ENCODE measurements at regions not wholly inside any gene's neighbourhood (a gene's known extent, or its start where the extent isn't known, plus 50 kb on each side); places are given as distances from the start of the nearest gene placed in this dataset.

GRCh38 chr7:136133551-136133950 lies 156.4 kb upstream of the MTPN start:
- H3K9me3 Mint-ChIP-seq, result no peaks in the 10 kb centered on the region
- DNase-seq, result no peak
- no peak for TF ChIP-seq CTCF (IDR thresholded peaks at IDR 0.05)
- H3K4me1 Mint-ChIP-seq (ENCODE audit: low read depth), result peaks cover 19% of the 10 kb centered on the region; the same call in 1 of the 2 replicates
- H3K36me3 Mint-ChIP-seq (ENCODE audit: low read depth), result no peaks in the 10 kb centered on the region
- no peak overlapping the region for H3K4me3 Mint-ChIP-seq
- H3K27me3 Mint-ChIP-seq (ENCODE audit: insufficient read depth), result peaks cover 3% of the 10 kb centered on the region
- no peak overlapping the region for H3K27ac Mint-ChIP-seq

DNA sequence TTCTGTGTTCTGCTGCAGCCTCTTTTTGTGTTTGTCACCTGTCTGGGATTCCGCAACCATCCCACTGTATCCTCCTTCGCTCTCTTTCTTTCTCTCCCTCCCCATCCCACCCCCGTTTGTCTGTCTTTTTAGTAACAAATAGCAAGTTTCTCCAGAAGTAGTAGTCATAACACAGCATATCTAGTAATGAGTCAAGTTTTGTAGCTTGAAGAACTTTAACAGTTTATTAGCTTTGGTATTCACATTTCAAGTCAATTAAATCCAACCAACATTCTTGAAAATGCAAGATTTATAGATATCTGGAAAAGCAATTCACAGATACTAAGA lies 154.1 kb upstream of the MTPN start:
- no peak for DNase-seq
- TF ChIP-seq CTCF (IDR thresholded peaks at IDR 0.05), result no peak
- no peak overlapping the region for H3K4me3 Mint-ChIP-seq
- peaks cover 19% of the 10 kb centered on the region; the same call in 1 of the 2 replicates for H3K4me1 Mint-ChIP-seq (ENCODE audit: low read depth)
- no peaks in the 10 kb centered on the region; the same call in 1 of the 2 replicates for H3K9me3 Mint-ChIP-seq
- H3K27me3 Mint-ChIP-seq (ENCODE audit: insufficient read depth), result peaks cover 5% of the 10 kb centered on the region
- no peaks in the 10 kb centered on the region for H3K36me3 Mint-ChIP-seq (ENCODE audit: low read depth)
- no peak overlapping the region for H3K27ac Mint-ChIP-seq

DNA sequence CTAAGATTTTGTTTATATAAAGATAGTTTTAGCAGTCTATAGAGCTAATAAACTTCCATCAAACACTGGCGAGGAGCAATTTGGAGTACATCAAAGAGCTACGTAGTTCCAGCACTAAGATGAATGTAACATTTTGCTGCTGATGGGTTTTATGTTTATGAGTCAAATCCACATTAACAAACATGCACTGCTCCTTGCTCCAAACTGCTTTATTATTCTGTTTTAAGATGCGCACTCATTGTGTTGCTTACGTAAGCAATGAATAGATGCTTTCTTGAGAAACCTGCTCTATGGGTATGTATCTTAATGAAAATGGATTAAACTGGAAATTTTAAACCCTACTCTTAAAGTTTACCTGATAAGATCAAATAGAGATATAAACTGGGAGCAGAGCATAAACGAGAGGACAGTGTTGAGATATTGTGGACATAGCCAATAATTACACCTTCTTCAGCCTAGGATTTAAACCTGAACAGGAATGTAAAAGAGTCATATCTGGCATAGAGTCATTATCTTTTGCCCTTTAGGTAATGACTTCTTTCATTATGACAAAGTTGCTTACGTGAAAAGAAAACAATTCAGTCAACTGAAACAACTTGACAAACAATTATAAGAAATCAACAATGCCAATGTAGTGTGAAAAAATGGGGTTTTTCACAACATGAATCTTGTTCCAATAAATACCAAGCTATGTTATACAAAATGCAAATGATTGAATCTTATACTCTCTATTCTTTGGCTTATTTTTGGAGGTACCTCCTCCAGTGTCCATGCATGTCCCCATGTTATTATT lies 153.5 kb upstream of the MTPN start:
- Mint-ChIP-seq H3K4me1 (ENCODE audit: low read depth) (peaks cover 19% of the 10 kb centered on the region; the same call in 1 of the 2 replicates), H3K27ac (no peak overlapping the region)
- no peak for TF ChIP-seq CTCF (IDR thresholded peaks at IDR 0.05)

DNA sequence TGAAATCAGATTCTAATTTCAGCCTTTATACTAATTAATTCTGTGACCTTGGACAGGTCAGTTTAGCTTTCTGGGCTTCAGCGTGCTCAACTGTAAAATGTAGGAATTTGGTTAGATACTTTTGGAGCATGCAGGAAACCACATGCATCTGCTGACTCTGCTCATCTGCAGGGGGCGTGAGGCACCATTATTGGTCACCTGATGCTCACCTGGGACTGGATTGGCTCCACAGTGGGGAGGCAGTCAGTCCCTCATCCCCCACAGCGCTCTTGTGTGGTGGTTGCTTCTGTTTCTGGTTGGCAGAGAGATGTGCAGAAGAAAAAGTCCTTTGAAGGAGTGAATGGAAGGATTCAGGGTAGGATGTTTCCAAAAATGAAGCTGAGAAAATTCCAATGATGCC lies 150.9 kb upstream of the MTPN start:
- no peak for TF ChIP-seq CTCF (IDR thresholded peaks at IDR 0.05)
- peaks cover 4% of the 10 kb centered on the region; the same call in 1 of the 2 replicates for H3K27me3 Mint-ChIP-seq (ENCODE audit: insufficient read depth)
- no peaks in the 10 kb centered on the region; the same call in 1 of the 2 replicates for H3K9me3 Mint-ChIP-seq
- no peak overlapping the region for H3K4me3 Mint-ChIP-seq
- H3K36me3 Mint-ChIP-seq (ENCODE audit: low read depth), result no peaks in the 10 kb centered on the region
- H3K27ac Mint-ChIP-seq, result no peak overlapping the region
- peaks cover under 1% of the 10 kb centered on the region; the same call in 1 of the 2 replicates for H3K4me1 Mint-ChIP-seq (ENCODE audit: low read depth)
- DNase-seq, result no peak

More for the DNA sequence above, 153.5 kb upstream of the MTPN start:
- no peaks in the 10 kb centered on the region; the same call in 1 of the 2 replicates for H3K9me3 Mint-ChIP-seq
- no peak for DNase-seq
- H3K36me3 Mint-ChIP-seq (ENCODE audit: low read depth), result no peaks in the 10 kb centered on the region
- H3K27me3 Mint-ChIP-seq (ENCODE audit: insufficient read depth), result peaks cover 5% of the 10 kb centered on the region
- H3K4me3 Mint-ChIP-seq, result no peak overlapping the region

DNA sequence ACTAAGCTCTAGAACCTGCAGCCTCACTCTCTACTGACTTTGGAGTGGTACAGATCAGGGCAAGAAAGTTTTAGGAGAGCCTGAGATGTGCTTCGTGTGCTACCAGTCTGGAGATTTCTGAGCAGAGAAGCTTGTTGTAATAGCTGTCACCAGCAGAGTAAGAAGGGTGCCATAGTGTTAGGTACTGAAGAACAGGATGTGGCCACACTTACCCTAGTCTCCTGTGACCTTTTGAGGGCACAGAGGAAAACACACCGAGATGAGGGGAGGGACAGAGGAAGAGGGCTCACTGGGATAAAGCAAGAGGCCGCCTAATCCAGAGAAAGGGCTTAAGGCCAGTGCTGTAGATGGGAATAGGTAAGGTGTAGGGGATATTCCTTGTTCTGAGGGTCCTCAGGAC lies 146.2 kb upstream of the MTPN start:
- Mint-ChIP-seq H3K4me1 (ENCODE audit: low read depth) (no peaks in the 10 kb centered on the region), H3K27me3 (ENCODE audit: insufficient read depth) (peaks cover 4% of the 10 kb centered on the region; the same call in 1 of the 2 replicates), H3K27ac (no peak overlapping the region), H3K36me3 (ENCODE audit: low read depth) (no peaks in the 10 kb centered on the region), H3K9me3 (no peaks in the 10 kb centered on the region; the same call in 1 of the 2 replicates), H3K4me3 (no peak overlapping the region)
- TF ChIP-seq CTCF (IDR thresholded peaks at IDR 0.05), result no peak
- DNase-seq, result no peak
